HCT116 (cell line): ENCODE measurements at regions not wholly inside any gene's neighbourhood (a gene's known extent, or its start where the extent isn't known, plus 50 kb on each side); places are given as distances from the start of the nearest gene placed in this dataset.

Experiments
- ATAC-seq: fragments of 200-7000 bp; cut with Tn5 transposase; 2 replicates; pipeline ENCODE4 v1.9.1; 2020; ENCODE audit warnings: mild to moderate bottlenecking, moderate library complexity
- BruUV-seq: library from RNA; stranded (reverse); fragments of 400-500 nt; replicated peaks from 2 replicates; lab custom pipeline; 2021; lab: Mats Ljungman, UMichigan
- CTCF ChIA-PET: fragments of 300-600 bp; sonication (Branson Sonifier 250); formaldehyde crosslinking; loops from one replicate; lab custom pipeline; 2021; ENCODE audit warnings: antibody characterized with exemption; lab: Charles Lee
- POLR2A ChIA-PET: fragments of 300-600, 350-600 bp; sonication (Branson Sonifier 250); formaldehyde crosslinking; loops from one replicate; lab custom pipeline; 2021; ENCODE audit warnings: antibody characterized with exemption; lab: Charles Lee
- RAD21 ChIA-PET, 2 experiments: fragments of 300-600 bp; sonication (Branson Sonifier 250); formaldehyde crosslinking; loops; one replicate each; lab custom pipeline; 2023; ENCODE audit warnings: low total read pairs in 2 of 2; ENCODE audit not compliant: uncharacterized antibody in 2 of 2, unreplicated experiment in 2 of 2, low non-redundant PET in 1 of 2; lab: Charles Lee
- DNase-seq: peaks from one replicate; pipeline ENCODE4 v3.0.0-alpha.2; 2010; ENCODE audit warnings: low read depth, low spot score
- H2AFZ ChIP-seq: fragments of 200-600 bp; shearing (Covaris generic), sonication (generic); 2 replicates; pipeline ENCODE4 v1.6.1; 2017; ENCODE audit warnings: low read depth, mixed run types, mixed read lengths, antibody characterized with exemption, low read length; ENCODE audit not compliant: poor library complexity, severe bottlenecking
- H3K27ac ChIP-seq: 2 replicates; pipeline ENCODE4 v1.5.1; 2012; ENCODE audit warnings: low read depth, low read length
- H3K27me3 ChIP-seq: fragments of 200-600 bp; sonication (generic); 2 replicates; pipeline ENCODE4 v1.6.1; 2016; ENCODE audit warnings: mixed run types, low read length, mixed read lengths; ENCODE audit not compliant: insufficient read depth
- H3K36me3 ChIP-seq, 2 experiments: fragments of 200-500 bp in 1 of 2; fragments of 200-600 bp in 1 of 2; sonication (Bioruptor generic) in 1 of 2; sonication (generic) in 1 of 2; 2 replicates each; pipeline versions ENCODE4 v1.5.1 to v1.6.1; 2014 to 2016; ENCODE audit warnings: low read length in 2 of 2, inconsistent platforms in 1 of 2, mixed read lengths in 1 of 2, mixed run types in 1 of 2; ENCODE audit not compliant: insufficient read depth in 2 of 2, control insufficient read depth in 1 of 2
- H3K4me1 ChIP-seq, 2 experiments: fragments of 200-600 bp in 1 of 2; sonication (generic) in 1 of 2; 2 replicates each; pipeline versions ENCODE4 v1.5.1 to v1.6.1; 2012 to 2017; ENCODE audit warnings: low read length in 2 of 2, inconsistent platforms in 1 of 2, mild to moderate bottlenecking in 1 of 2, mixed read lengths in 1 of 2, mixed run types in 1 of 2, moderate library complexity in 1 of 2; ENCODE audit not compliant: insufficient read depth in 2 of 2, control insufficient read depth in 1 of 2
- H3K4me2 ChIP-seq: fragments of 200-600 bp; sonication (generic); 2 replicates; pipeline ENCODE4 v1.6.1; 2017; ENCODE audit warnings: mixed run types, low read length, mixed read lengths
- H3K4me3 ChIP-seq, 2 experiments: fragments of 200-600 bp in 1 of 2; sonication (generic) in 1 of 2; replicated peaks in 1 of 2; 2 replicates each; pipeline ENCODE4 v1.5.1; 2011 to 2016; ENCODE audit warnings: low read length in 2 of 2, control low read depth in 1 of 2, low read depth in 1 of 2, mild to moderate bottlenecking in 1 of 2, mixed read lengths in 1 of 2, mixed run types in 1 of 2
- H3K79me2 ChIP-seq: fragments of 200-600 bp; sonication (generic); 2 replicates; pipeline ENCODE4 v1.6.1; 2017; ENCODE audit warnings: mild to moderate bottlenecking, mixed run types, low read length, moderate library complexity, mixed read lengths; ENCODE audit not compliant: insufficient read depth
- H3K9ac ChIP-seq: fragments of 200-600 bp; sonication (generic); 2 replicates; pipeline ENCODE4 v1.6.1; 2016; ENCODE audit warnings: low read length, mixed read lengths
- H3K9me2 ChIP-seq: fragments of 200-600 bp; sonication (generic), shearing (Covaris generic); 2 replicates; pipeline ENCODE4 v1.6.1; 2017; ENCODE audit warnings: mixed run types, mild to moderate bottlenecking, moderate library complexity; ENCODE audit not compliant: insufficient read depth
- H3K9me3 ChIP-seq, 2 experiments: fragments of 200-500 bp in 1 of 2; fragments of 200-600 bp in 1 of 2; sonication (Bioruptor generic) in 1 of 2; sonication (generic) in 1 of 2; 2 replicates each; pipeline ENCODE4 v1.6.1; 2014 to 2017; ENCODE audit warnings: low read length in 2 of 2, mixed read lengths in 2 of 2, inconsistent platforms in 1 of 2, low read depth in 1 of 2, mild to moderate bottlenecking in 1 of 2, mixed run types in 1 of 2, moderate library complexity in 1 of 2; ENCODE audit not compliant: control insufficient read depth in 1 of 2, insufficient read depth in 1 of 2
- H4K20me1 ChIP-seq: fragments of 200-600 bp; sonication (generic), shearing (Covaris generic); 2 replicates; pipeline ENCODE4 v1.6.1; 2017; ENCODE audit warnings: mixed run types, mild to moderate bottlenecking, moderate library complexity; ENCODE audit not compliant: insufficient read depth
- CBX3 ChIP-seq: IDR thresholded peaks from 2 replicates; pipeline ENCODE4 v1.6.1; 2012; ENCODE audit warnings: low read depth
- CTCF ChIP-seq, 3 experiments: fragments of 200-600 bp in 1 of 3; sonication (generic) in 1 of 3; IDR thresholded peaks in 2 of 3; conservative IDR thresholded peaks in 1 of 3; 2 replicates each; pipeline ENCODE4 v1.5.1; 2012 to 2017; ENCODE audit warnings: low read depth in 2 of 3, low read length in 2 of 3, antibody characterized with exemption in 1 of 3, borderline replicate concordance in 1 of 3, control low read depth in 1 of 3, mild to moderate bottlenecking in 1 of 3, mixed read lengths in 1 of 3, mixed run types in 1 of 3, moderate library complexity in 1 of 3; ENCODE audit not compliant: insufficient read depth in 1 of 3
- ELF1 ChIP-seq: IDR thresholded peaks from 2 replicates; pipeline ENCODE4 v1.6.1; 2012; ENCODE audit warnings: low read depth, borderline replicate concordance
- EZH2phosphoT487 ChIP-seq: fragments of 200-600 bp; IDR thresholded peaks from 2 replicates; pipeline ENCODE4 v1.6.1; 2018; ENCODE audit warnings: antibody characterized with exemption, borderline replicate concordance
- FOSL1 ChIP-seq: IDR thresholded peaks from 2 replicates; pipeline ENCODE4 v1.6.1; 2012; ENCODE audit warnings: low read depth
- RAD21 ChIP-seq: IDR thresholded peaks from 2 replicates; pipeline ENCODE4 v1.6.1; 2012; ENCODE audit warnings: low read depth, mild to moderate bottlenecking
- REST ChIP-seq: IDR thresholded peaks from 2 replicates; pipeline ENCODE4 v1.6.1; 2012; ENCODE audit warnings: low read depth
- ZFX ChIP-seq: fragments of 450-650 bp; IDR thresholded peaks from 2 replicates; pipeline ENCODE4 v1.6.1; 2017
- ZNF274 ChIP-seq: fragments of 200-500 bp; sonication (Bioruptor generic); IDR thresholded peaks from 2 replicates; pipeline ENCODE4 v1.6.1; 2014; ENCODE audit warnings: mild to moderate bottlenecking, low read depth, low read length, inconsistent platforms
- intact Hi-C: fragments of 100-400 bp; cut with micrococcal nuclease; formaldehyde crosslinking; loops from 2 replicates; pipeline ENCODE4 v1.10.0; 2022

GRCh38 chr5:41637424-41637823 is 127.0 kb upstream of the PLCXD3 start (continued):
- TF ChIP-seq EZH2phosphoT487 (no peak), ZFX (no peak), ZNF274 (no peak), CBX3 (no peak), REST (no peak), RAD21 (no peak)

GRCh38 chr5:41636605-41637004 is 126.2 kb upstream of the PLCXD3 start:
- ChIA-PET RAD21 (no interaction called here), CTCF (interaction anchor here (1.3 to 1.6 kb wide), 3 partner anchors 9 to 732 kb away, joined by 4 to 5 read pairs (median 4); no protein-coding TSS in a partner anchor), POLR2A (no interaction called here)
- H3K27ac ChIP-seq, result no peak overlapping the region
- ATAC-seq (peak; percentile 88), DNase-seq (peak; percentile 22)
- H3K4me1 ChIP-seq, result no peaks in the 10 kb centered on the region
- no peak overlapping the region for H2AFZ ChIP-seq
- no peak overlapping the region for H3K4me2 ChIP-seq
- H3K27me3 ChIP-seq, result no peaks in the 10 kb centered on the region
- no peaks in the 10 kb centered on the region for H4K20me1 ChIP-seq
- no peak overlapping the region for H3K4me3 ChIP-seq
- intact Hi-C loops, result no loop called here
- H3K36me3 ChIP-seq, result no peaks in the 10 kb centered on the region
- no TSS peak for BruUV-seq
- TF ChIP-seq FOSL1 (no peak), EZH2phosphoT487 (no peak), CTCF (IDR thresholded peaks at IDR 0.05 in 2 of 3, conservative IDR thresholded peaks at IDR 0.05 in 1 of 3; ENCODE audit: borderline replicate concordance in 1 of 3, insufficient read depth in 1 of 3, low read depth in 2 of 3, low read length in 2 of 3) (peak in 2 of 3 experiments; percentile 52 to 59; a peak in 4 of 6 replicates), ELF1 (no peak), CBX3 (no peak), REST (peak; percentile 16)
- no peak overlapping the region for H3K9ac ChIP-seq
- no peaks in the 10 kb centered on the region for H3K9me3 ChIP-seq
- H3K79me2 ChIP-seq, result no peaks in the 10 kb centered on the region
- no peaks in the 10 kb centered on the region for H3K9me2 ChIP-seq
